NCI-H345 treated with DMSO at 0.1 percent for 48 hours (cell line): ENCODE measurements at regions not wholly inside any gene's neighbourhood (a gene's known extent, or its start where the extent isn't known, plus 50 kb on each side); places are given as distances from the start of the nearest gene placed in this dataset.
A peak's percentile ranks its signal among the peaks of the same experiment; 100 is the strongest.
"Not testable (repeated sequence)": the region's sequence is repeated elsewhere in the genome, so short reads cannot be mapped to it uniquely, and the experiment has no call there.

Experiments used
- DNase-seq: peaks from one replicate; lab custom pipeline; 2025; ENCODE audit not compliant: unreplicated experiment; lab: John Stamatoyannopoulos, UW

DNA sequence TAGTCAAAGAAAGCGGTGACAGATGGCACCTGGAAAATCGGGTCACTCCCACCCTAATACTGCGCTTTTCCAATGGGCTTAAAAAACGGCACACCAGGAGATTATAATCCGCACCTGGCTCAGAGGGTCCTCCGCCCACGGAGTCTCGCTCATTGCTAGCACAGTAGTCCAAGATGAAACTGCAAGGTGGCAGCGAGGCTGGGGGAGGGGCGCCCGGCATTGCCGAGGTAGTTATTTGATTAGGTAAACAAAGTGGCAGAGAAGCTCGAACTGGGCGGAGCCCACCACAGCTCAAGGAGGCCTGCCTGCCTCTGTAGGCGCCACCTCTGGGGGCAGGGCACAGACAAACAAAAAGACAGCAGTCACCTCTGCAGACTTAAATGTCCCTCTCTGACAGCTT is 521.1 kb downstream of the ETNK1 start:
- not testable (repeated sequence) for DNase-seq

DNA sequence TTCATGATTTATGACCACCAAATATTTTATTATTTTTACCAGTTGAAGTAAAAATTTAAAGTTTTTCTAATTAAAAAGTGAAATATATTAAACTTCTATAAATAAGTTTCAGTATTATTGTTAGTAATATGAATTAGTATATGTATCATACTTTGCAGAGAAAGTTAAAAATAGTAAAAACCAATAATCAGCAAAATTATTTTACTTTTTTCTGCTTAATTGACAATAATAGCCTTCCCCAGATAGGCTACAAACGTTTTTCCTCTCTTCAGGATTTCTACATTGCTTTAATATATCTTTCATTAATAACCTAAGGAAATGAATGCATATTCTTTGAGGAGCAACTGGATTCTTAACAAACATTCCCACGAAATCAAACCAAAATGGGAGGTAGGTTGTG is 543.5 kb downstream of the ETNK1 start:
- DNase-seq, result no peak

DNA sequence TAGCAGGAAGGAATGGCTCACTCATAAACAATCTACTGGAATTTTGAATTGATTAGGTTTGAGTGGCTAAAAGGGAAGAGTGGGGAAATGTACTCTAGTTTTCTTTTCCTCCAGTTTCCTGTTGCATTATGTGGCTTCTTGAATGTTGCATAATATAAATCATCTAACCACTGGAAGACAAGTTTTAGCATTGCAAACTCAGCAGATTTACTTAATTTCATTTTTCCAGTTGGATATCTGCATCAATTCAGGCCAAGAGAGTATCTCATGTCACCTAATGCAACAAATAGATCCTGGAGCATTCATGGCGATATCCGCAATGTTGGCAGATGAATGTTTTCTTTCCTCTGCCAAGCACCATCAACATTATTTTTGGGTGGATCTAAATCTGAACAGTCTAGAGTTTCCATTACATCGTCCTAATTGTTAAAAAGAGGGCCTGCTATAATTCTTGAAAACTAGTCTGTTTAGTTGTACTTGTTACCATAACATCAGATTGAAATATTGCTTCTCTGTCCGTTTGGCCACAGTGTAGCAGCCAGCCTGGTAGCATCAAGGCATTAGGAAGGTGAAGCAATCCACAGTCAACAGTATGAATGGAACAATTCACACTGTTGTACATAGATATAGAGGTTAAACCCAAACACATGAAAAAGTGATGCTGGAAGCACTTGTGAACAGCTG is 544.2 kb downstream of the ETNK1 start:
- no peak for DNase-seq

DNA sequence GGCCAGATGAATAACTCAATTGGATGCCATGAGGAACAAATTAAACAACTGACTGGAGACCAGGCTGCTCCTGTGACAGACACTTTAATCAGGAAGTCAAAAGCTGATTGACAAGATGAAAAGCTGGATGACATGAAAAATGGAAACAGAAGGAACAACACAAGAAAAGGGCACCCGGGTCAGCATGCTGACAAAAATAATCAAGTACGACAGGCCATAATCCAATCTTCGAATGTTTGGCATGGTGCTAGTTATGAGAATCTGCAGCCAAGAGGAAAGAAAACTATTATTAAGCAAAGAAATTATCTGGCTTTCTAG is 544.7 kb downstream of the ETNK1 start:
- no peak for DNase-seq

DNA sequence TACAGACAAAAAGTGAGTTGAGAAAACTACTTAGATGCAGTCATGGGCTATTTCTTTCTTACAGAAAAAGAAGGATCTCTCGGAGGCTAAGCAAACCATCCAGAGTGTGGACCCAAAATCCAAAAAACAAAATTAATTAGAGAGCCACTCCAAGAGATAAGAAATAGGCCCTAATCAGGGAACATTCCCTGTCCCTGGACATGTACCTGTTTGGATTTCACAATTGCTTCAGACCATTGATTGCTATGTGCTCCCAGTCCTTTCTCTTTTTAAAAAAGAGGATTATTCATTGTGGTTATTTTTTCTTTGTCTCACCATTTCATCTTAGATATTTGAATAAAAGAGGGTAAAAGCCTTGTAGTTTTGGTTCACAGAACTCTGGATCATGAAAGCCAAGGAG is 549.9 kb downstream of the ETNK1 start:
- no peak for DNase-seq

DNA sequence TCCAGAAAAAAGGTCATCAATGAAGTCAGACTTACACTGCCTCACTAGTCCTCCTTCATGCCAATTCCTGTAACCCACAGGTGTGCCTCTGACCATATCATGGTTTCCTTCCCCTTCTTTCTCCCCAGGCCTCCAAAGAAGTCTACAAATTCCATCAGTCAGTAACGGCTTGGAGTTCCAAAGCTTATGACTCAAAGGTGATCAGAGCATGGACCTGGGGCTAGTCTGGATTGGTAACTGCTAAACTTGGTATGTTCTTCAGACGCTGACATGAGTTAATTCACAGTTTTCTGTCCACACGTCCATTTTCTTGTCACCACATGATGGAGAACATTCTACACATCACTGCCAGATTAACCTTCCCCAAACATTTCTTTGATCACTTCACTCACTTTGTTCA is 560.4 kb downstream of the ETNK1 start:
- no peak for DNase-seq

DNA sequence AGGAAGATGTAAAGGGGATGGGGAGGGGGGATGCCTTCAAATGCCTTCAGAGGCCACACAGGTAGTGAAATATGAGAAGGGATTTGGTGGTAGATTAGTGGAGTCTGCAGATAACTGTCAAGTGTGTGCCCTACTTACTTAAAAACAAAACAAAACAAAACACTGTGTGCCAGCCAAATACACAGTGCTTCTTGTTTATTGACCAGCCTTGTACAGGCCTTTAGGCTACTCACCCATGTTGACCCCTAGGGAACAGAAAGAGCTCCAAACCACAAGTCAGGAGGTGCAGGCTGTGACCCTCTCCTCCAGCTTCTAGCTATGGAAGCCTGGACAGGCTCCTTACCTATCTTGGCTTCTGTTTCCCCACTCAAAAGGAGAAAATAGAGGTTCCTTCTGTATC is 562.0 kb downstream of the ETNK1 start:
- no peak for DNase-seq

DNA sequence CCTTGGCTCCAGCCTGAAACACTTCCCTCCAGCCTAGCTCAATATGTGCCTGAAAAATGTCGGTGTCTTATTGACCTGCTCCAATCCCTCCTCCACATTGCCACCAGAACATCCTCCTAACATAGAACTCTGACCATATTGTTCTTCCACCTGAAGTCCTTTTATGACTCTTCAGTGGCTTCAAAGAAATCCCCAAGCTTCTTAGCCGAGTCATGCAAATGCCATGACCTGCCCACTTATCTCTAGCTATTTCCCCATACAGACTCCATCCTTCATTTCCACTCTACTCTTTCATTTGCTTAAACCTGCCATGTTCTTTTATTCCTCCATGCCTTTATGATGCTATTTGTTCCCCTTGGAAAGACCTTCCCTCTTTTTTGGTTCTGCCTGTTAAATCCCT is 568.6 kb downstream of the ETNK1 start:
- DNase-seq, result no peak

DNA sequence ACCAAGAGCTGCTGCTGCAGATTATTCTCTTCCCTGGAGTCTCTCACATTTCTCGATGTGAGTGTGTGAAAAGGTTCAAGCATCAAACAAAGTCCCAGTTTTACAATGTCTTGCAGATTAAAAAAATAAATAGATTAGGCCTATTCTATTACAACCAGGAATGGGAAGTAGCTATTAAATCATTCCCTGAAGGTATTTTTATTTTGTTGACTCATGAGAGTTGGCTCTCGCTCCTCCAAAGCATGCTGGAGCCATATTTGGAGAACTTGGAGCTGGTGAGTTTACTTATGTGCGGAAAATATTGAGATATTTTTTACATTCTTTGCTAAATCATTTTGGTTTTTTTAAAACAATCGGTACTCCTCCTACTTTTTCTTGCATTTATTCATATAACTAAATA is 572.3 kb downstream of the ETNK1 start:
- no peak for DNase-seq

DNA sequence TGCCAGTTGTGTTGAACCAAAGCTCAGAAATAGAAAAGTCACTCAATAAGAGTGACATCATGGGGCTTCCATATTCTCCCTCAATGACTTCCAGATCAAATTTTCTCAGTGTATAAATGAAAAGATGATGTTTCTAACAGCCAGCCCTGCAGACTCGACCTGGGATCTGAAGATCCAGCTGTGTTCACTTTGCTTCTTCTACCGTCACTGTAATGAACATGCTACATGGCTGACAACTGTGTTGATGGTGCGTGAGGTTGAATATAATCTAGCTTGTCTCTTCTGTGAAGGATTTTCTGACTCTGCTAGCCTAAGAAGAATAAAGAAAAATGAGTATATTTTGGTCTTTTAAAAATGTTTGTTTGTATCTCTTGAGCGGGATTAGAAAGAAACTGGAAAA is 577.8 kb downstream of the ETNK1 start:
- DNase-seq, result no peak

DNA sequence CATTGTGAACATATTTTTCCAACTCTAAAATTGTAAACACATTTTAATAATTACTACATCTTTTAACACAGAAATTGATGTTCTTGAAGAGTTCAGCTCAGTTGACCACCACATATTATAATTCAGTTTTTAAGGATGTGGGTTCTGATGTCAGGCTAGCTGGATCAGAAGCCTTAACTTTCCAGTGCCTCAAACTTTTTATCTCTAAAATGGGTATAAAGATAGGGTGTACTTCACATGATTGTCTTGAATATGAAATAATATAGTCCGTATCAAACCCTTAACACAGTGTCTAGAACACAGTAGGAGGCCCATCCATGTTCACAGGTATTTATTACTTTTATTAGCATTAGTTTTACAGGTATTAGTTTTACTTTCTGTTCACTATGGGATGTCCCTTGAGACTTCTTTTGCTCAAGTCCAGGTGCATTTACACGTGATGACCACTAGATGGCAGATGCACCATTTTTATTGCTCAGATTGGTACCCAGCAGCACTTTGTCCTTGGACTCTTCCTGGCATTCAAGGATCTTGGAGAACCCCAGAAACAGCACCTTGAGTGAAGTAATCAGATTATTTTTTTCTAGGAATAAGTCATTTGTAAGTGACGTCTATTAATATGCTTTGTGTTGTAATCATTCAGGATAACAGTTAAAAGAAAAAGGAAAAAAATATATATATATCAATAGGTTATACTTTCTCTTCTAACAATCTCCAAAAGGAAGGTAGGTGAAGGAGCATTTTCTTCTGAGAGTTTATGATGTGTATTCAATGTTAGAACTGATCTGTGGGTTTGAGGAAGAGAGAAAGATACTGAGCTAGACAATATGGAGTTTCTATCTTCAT is 580.2 kb downstream of the ETNK1 start:
- DNase-seq, result peak; percentile 79

DNA sequence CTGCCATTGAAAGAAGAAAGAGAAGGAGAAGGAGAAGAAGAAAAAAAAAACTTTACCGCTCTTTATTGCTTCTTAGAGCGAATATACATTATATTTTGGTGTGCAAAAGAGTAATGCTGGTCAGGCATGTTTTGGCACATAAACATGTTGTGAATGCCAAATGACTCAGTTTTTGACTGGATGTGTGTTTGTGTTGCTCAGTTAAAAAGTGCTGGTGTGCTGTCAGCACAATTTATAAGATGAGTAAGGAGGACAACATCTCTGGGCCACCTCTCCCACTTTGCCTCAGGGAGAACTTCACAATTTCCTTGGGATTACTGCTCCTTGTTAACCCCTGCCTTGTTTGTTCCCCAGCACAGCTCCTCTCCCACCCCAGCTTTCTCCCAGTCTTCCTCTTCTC is 584.8 kb downstream of the ETNK1 start:
- DNase-seq, result no peak

DNA sequence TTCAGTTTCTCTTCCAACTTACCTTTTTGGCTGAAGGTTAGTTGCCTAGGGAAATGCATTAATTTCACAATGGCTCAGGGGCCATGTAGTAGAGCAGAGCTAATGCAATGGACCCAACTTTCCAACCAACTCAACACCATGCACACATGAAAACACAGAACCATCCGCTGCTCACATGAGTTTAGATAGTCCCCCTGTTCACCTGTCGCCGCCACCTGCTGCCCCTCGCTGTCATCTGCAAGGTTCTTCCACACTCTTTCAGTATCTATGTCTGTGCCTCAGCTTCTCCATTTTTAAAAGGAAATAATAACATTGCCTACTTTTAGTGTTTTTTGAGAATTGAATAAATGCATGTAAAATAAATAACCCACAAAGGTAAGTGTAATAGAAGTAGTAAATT is 585.6 kb downstream of the ETNK1 start:
- no peak for DNase-seq

DNA sequence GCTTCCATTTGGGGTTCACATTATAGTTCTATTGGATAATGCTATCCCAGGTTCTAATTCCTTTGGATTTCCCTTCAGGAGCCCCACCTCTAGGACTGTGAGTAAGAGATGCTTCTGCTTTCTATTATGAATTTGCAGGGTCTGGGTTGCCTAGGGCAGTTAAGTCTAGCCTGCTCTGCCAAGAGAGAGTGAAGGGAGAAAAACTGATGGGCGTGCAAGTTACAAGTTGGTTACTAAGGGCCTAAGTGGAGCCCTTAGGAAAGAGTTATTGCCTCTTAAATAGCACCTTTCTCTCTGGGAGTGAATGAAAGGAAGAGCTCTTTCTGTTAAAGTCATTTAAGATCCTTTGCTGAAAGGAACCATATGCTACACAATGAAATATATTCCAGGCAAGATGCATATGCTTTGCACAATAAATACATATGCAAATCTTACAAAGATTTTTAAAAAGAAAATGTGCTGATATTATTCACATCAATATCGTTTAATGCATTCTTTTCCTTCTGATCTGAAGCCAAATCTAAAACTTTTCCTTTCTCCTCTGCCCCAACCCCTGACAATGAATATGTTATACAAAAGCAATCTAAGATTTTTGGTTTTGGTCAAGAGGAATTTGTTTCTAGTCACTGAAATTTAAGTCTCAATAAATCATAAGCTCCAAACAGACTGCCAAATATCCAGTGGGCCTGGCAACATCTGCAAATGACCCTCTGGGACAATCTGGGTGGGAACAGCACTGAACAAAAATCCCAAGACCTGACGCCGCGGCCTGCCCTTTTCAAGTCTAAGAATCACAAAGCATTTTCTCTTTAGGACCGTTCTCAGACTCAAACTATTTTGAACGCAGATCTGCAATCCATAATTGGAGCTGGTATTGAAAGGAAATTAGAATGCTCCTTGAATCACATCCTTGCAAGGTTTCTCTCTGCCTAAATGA is 586.7 kb downstream of the ETNK1 start:
- no peak for DNase-seq

DNA sequence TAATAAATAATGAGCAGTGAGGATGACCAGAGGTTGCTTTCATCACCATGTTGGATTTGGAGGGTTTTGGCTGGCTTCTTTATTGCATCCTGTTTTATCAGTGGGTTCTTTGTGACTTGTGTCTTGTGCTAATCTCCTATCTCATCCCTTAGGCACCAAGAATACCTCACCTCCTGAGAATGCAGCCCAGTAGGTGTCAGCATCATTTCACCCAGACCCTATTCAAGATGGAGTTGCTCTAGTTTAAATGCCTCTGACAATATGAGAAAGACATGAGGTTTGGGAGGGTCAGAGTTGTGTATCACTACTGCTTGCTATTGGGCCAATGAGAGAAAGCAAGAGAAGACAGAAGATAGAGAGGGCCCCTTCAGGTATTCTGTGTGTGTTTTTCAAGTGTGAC is 592.2 kb downstream of the ETNK1 start:
- no peak for DNase-seq

DNA sequence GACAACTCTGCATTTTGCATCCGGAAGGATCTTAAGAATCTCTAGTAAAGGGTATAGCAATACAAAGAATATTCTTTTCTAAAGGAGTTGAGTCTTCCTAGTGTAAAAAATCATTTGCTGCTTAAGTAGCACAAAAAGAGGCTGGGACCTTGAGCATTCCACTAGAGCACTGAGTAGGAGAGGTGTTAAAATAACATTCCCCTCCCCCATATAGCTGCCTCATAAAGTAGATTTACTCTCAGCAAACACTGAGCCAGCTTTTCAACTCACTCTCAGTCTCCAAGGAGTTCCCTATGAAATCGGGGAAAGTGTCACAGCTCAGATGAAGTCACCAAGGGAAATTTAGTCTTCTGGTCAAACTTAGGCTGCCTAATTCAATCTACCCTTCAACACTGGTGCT is 592.7 kb downstream of the ETNK1 start:
- DNase-seq, result no peak

DNA sequence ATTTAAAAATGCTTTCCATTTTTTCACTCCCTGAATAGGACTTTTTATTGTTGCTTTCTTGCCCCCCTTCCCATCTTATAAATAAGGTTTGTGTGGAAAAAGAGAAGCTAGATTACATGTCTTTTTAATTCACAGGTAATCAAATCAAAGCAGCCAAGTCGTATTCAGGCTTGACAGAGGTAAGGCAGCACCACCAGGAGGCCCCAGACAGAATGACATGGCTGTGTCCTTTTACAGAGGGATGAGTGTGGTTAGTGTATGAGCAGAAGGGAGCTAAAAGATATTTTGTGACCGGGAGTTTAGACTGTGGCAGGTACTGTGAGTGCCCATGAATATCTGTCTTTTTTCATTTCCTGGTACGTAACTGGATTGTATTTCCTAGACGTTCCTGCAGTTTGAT is 596.1 kb downstream of the ETNK1 start:
- DNase-seq, result no peak

DNA sequence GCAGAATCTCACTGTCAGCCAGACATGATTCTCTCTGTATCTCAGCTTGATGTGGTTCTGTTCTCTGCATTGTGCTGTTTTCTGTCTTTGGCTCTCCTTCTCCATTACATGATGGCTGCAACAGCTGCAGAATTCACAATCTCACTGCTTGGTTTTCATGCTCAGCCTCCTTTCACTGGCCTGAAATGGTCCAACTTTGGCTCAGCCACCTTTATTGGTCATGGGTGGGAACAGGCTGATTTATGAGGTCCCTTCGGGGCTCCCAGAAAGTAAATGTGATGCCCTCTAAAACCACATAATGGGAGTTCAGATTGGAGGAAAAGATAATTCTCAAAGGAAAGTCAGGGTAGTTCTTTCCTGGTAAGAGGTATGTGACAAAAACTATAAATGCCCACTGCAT is 597.0 kb downstream of the ETNK1 start:
- DNase-seq, result no peak

DNA sequence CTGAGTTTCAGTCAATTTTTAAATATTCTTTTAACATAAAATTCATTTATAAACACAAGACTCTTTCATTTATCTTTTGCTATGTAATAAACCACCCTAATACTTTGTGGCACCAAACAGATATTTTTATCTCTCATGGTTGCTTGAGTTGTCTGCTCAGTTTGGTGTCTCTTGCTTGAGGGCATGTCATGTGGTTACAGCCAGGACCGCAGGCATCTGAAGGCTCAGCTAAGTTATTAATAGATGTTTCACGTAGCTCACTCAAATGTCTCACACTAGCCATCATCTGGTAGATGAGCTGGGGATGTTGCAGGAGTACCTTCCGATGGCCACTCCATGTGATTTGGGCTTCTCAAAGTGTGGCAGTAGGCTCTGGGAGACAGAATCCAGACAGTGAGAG is 597.8 kb downstream of the ETNK1 start:
- no peak for DNase-seq

DNA sequence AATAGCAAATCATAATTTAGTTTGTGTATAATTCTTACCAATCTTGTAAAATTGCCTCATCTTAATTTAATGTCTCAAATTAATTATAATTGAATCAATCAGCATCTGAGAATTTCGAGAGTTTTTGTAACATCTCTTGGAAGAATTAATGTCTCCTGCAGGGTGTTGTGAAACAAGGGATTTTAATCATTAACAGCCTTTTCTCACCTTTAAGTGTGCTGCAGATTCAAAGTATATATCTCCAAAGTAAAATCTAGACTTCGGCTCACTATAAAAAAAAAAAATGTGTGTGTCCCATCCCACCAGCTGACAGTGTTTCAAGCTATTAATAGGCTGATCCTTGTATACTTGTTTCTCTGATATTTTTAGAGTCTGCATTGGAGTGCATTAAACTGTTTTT is 603.1 kb downstream of the ETNK1 start:
- DNase-seq, result no peak

DNA sequence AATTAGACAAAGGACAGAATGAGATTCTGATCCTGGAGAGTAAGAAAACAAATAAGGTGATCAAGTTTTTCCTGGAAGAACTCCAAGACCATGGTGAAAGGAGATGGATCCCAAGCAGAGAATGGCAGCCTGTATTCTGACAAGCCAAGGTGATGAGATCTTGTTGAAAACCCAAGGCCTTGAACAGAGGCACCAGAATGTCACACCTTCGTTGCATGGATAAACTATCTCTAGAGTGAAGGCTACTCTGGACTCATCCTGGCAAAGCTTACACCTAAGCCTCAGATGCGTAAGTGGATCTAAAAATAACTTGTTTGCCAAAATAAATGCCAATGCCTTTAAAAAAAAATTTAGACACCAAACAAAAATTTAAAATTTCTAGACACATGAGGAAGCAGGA is 605.9 kb downstream of the ETNK1 start:
- no peak for DNase-seq
